HepG2 (cell line): ENCODE measurements at regions not wholly inside any gene's neighbourhood (a gene's known extent, or its start where the extent isn't known, plus 50 kb on each side); places are given as distances from the start of the nearest gene placed in this dataset.

Experiments used
- ATF7 ChIP-seq, 2 experiments: fragments of 450-650 bp in 1 of 2; sonication (generic) in 1 of 2; formaldehyde crosslinking in 1 of 2; IDR thresholded peaks; 2 replicates each; pipeline versions ENCODE4 v1.4.0 to v1.6.1; 2016 to 2020; ENCODE audit warnings: antibody characterized with exemption in 1 of 2, mild to moderate bottlenecking in 1 of 2, missing genetic modification reagents in 1 of 2
- CBX5 ChIP-seq: sonication (generic); formaldehyde crosslinking; IDR thresholded peaks from 2 replicates; pipeline ENCODE4 v1.4.0; 2020; ENCODE audit warnings: missing genetic modification reagents, borderline replicate concordance
- GABPA ChIP-seq, 2 experiments: IDR thresholded peaks; 2 replicates each; pipeline ENCODE4 v1.6.1; 2011 to 2016; ENCODE audit warnings: low read depth in 2 of 2, low read length in 1 of 2, missing biosample characterization in 1 of 2, missing genetic modification characterization in 1 of 2
- ZNF263 ChIP-seq: sonication (generic); formaldehyde crosslinking; IDR thresholded peaks from 2 replicates; pipeline ENCODE4 v1.4.0; 2020; ENCODE audit warnings: missing genetic modification reagents
- ZNF704 ChIP-seq: sonication (generic); formaldehyde crosslinking; IDR thresholded peaks from 2 replicates; pipeline ENCODE4 v1.8.1; 2023; ENCODE audit warnings: mild to moderate bottlenecking, inconsistent platforms, moderate library complexity, missing genetic modification reagents, borderline replicate concordance
- ZNF780A ChIP-seq: sonication (generic); formaldehyde crosslinking; IDR thresholded peaks from 2 replicates; pipeline ENCODE4 v1.8.0; 2022; ENCODE audit warnings: mild to moderate bottlenecking, missing genetic modification reagents, moderate library complexity
- ZSCAN21 ChIP-seq: sonication (generic); formaldehyde crosslinking; IDR thresholded peaks from 2 replicates; pipeline ENCODE4 v1.8.0; 2022; ENCODE audit warnings: mild to moderate bottlenecking, missing genetic modification reagents, moderate library complexity, borderline replicate concordance

- TF ChIP-seq GABPA (IDR thresholded peaks at IDR 0.05; ENCODE audit: low read depth, low read length) (no peak), GABPA (CRISPR knock-in tag; IDR thresholded peaks at IDR 0.05; ENCODE audit: low read depth) (no peak), ZSCAN21 (CRISPR knock-in tag) (no peak), ZNF780A (CRISPR knock-in tag) (no peak), ZNF704 (CRISPR knock-in tag) (no peak), CBX5 (CRISPR knock-in tag) (no peak), ZNF263 (CRISPR knock-in tag) (no peak), ATF7 (IDR thresholded peaks at IDR 0.05) (no peak), ATF7 (CRISPR knock-in tag; IDR thresholded peaks at IDR 0.05) (no peak)
Observed at GRCh38 chr3:83625261-83625660, 1333.5 kb upstream of the CADM2 start.
